H1 (cell line): ENCODE measurements at regions not wholly inside any gene's neighbourhood (a gene's known extent, or its start where the extent isn't known, plus 50 kb on each side); places are given as distances from the start of the nearest gene placed in this dataset.

ENCODE experiments used
- KDM5A ChIP-seq: fragments of 200-600 bp; IDR thresholded peaks from 2 replicates; pipeline ENCODE4 v1.7.1; 2012; ENCODE audit warnings: mild to moderate bottlenecking, low read length, inconsistent platforms, mixed read lengths
- SP4 ChIP-seq: IDR thresholded peaks from 2 replicates; pipeline ENCODE4 v1.6.1; 2012; ENCODE audit warnings: low read length, inconsistent platforms
- TF ChIP-seq, protein P1 (sequence below): fragments of 300-600 bp; sonication (generic); IDR thresholded peaks from 2 replicates; pipeline ENCODE4 v1.7.1; 2012; ENCODE audit warnings: low read length, moderate library complexity, mild to moderate bottlenecking, inconsistent platforms; ENCODE audit not compliant: insufficient replicate concordance
- TF ChIP-seq, protein P2 (sequence below): IDR thresholded peaks from 2 replicates; pipeline ENCODE4 v1.6.1; 2011; ENCODE audit warnings: low read length, improper control_type of control experiment

DNA sequence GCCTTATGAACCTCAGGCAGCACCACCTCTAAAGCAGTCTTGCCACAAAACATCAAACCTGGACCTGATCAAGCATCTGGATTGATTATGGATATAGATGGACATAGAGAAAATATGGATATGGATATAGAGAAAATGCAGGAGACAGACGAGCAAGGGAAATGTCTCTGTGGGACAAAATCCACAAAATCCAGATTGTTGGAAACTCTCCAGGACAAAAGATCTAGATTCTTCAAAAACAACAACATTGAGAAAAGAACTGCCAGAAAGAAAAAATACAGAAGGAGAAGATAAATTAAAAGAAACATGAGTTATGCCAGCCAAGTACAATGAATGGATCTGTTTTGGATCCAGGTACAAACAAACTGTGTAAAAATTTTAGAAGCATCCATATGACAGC, 1176.5 kb downstream of the UQCRFS1 start (continued):
- TF ChIP-seq, protein P1, sequence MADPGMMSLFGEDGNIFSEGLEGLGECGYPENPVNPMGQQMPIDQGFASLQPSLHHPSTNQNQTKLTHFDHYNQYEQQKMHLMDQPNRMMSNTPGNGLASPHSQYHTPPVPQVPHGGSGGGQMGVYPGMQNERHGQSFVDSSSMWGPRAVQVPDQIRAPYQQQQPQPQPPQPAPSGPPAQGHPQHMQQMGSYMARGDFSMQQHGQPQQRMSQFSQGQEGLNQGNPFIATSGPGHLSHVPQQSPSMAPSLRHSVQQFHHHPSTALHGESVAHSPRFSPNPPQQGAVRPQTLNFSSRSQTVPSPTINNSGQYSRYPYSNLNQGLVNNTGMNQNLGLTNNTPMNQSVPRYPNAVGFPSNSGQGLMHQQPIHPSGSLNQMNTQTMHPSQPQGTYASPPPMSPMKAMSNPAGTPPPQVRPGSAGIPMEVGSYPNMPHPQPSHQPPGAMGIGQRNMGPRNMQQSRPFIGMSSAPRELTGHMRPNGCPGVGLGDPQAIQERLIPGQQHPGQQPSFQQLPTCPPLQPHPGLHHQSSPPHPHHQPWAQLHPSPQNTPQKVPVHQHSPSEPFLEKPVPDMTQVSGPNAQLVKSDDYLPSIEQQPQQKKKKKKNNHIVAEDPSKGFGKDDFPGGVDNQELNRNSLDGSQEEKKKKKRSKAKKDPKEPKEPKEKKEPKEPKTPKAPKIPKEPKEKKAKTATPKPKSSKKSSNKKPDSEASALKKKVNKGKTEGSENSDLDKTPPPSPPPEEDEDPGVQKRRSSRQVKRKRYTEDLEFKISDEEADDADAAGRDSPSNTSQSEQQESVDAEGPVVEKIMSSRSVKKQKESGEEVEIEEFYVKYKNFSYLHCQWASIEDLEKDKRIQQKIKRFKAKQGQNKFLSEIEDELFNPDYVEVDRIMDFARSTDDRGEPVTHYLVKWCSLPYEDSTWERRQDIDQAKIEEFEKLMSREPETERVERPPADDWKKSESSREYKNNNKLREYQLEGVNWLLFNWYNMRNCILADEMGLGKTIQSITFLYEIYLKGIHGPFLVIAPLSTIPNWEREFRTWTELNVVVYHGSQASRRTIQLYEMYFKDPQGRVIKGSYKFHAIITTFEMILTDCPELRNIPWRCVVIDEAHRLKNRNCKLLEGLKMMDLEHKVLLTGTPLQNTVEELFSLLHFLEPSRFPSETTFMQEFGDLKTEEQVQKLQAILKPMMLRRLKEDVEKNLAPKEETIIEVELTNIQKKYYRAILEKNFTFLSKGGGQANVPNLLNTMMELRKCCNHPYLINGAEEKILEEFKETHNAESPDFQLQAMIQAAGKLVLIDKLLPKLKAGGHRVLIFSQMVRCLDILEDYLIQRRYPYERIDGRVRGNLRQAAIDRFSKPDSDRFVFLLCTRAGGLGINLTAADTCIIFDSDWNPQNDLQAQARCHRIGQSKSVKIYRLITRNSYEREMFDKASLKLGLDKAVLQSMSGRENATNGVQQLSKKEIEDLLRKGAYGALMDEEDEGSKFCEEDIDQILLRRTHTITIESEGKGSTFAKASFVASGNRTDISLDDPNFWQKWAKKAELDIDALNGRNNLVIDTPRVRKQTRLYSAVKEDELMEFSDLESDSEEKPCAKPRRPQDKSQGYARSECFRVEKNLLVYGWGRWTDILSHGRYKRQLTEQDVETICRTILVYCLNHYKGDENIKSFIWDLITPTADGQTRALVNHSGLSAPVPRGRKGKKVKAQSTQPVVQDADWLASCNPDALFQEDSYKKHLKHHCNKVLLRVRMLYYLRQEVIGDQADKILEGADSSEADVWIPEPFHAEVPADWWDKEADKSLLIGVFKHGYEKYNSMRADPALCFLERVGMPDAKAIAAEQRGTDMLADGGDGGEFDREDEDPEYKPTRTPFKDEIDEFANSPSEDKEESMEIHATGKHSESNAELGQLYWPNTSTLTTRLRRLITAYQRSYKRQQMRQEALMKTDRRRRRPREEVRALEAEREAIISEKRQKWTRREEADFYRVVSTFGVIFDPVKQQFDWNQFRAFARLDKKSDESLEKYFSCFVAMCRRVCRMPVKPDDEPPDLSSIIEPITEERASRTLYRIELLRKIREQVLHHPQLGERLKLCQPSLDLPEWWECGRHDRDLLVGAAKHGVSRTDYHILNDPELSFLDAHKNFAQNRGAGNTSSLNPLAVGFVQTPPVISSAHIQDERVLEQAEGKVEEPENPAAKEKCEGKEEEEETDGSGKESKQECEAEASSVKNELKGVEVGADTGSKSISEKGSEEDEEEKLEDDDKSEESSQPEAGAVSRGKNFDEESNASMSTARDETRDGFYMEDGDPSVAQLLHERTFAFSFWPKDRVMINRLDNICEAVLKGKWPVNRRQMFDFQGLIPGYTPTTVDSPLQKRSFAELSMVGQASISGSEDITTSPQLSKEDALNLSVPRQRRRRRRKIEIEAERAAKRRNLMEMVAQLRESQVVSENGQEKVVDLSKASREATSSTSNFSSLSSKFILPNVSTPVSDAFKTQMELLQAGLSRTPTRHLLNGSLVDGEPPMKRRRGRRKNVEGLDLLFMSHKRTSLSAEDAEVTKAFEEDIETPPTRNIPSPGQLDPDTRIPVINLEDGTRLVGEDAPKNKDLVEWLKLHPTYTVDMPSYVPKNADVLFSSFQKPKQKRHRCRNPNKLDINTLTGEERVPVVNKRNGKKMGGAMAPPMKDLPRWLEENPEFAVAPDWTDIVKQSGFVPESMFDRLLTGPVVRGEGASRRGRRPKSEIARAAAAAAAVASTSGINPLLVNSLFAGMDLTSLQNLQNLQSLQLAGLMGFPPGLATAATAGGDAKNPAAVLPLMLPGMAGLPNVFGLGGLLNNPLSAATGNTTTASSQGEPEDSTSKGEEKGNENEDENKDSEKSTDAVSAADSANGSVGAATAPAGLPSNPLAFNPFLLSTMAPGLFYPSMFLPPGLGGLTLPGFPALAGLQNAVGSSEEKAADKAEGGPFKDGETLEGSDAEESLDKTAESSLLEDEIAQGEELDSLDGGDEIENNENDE: no peak
- TF ChIP-seq KDM5A (no peak), SP4 (no peak)
- TF ChIP-seq, protein P2, sequence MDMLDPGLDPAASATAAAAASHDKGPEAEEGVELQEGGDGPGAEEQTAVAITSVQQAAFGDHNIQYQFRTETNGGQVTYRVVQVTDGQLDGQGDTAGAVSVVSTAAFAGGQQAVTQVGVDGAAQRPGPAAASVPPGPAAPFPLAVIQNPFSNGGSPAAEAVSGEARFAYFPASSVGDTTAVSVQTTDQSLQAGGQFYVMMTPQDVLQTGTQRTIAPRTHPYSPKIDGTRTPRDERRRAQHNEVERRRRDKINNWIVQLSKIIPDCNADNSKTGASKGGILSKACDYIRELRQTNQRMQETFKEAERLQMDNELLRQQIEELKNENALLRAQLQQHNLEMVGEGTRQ: no peak
